T-cell (primary cell): ENCODE measurements at regions not wholly inside any gene's neighbourhood (a gene's known extent, or its start where the extent isn't known, plus 50 kb on each side); places are given as distances from the start of the nearest gene placed in this dataset.

Experiments
- ATAC-seq, 4 experiments: fragments of 200-7000 bp in 3 of 4; fragments of 150-1000 bp in 1 of 4; cut with Tn5 transposase; replicated peaks in 1 of 4; 1 replicate in 3 of 4; 2 replicates in 1 of 4; pipeline ENCODE4 v1.10.0; 2021; ENCODE audit warnings: moderate library complexity in 3 of 4, mild to moderate bottlenecking in 2 of 4, moderate number of reproducible peaks in 1 of 4
- CTCF ChIA-PET, 2 donors: fragments of 300-600 bp; sonication (Branson Sonifier 250); formaldehyde crosslinking; loops; one replicate each; lab custom pipeline; 2022; ENCODE audit warnings: antibody characterized with exemption in 2 of 2; lab: Charles Lee
- POLR2A ChIA-PET, 2 donors: fragments of 300-600 bp; sonication (Branson Sonifier 250); formaldehyde crosslinking; loops; one replicate each; lab custom pipeline; 2022; ENCODE audit warnings: antibody characterized with exemption in 2 of 2; lab: Charles Lee
- DNase-seq, 35 experiments: peaks; one replicate each; pipeline versions ENCODE4 v3.0.0 to v3.0.0-alpha.2; 2013 to 2023
- H3K27ac ChIP-seq: one replicate; pipeline ENCODE4 v1.5.1; 2013; ENCODE audit warnings: low read length
- H3K27me3 ChIP-seq, 2 experiments: replicated peaks in 1 of 2; 1 replicate in 1 of 2; 2 replicates in 1 of 2; pipeline versions ENCODE4 v1.6.1 to v1.7.0; 2013; ENCODE audit warnings: low read length in 1 of 2, mixed read lengths in 1 of 2; ENCODE audit not compliant: control insufficient read depth in 2 of 2, insufficient read depth in 2 of 2; ENCODE audit errors: extremely low read depth in 1 of 2
- H3K36me3 ChIP-seq, 2 donors: 1 replicate in 1 of 2; 2 replicates in 1 of 2; pipeline versions ENCODE4 v1.6.1 to v1.7.0; 2013; ENCODE audit warnings: low read length in 1 of 2; ENCODE audit not compliant: control insufficient read depth in 2 of 2, insufficient read depth in 1 of 2; ENCODE audit errors: extremely low read depth in 1 of 2
- H3K4me1 ChIP-seq, 2 experiments: 1 replicate in 1 of 2; 2 replicates in 1 of 2; pipeline versions ENCODE4 v1.6.1 to v1.7.0; 2013; ENCODE audit warnings: low read length in 2 of 2, mixed read lengths in 1 of 2; ENCODE audit not compliant: insufficient read depth in 2 of 2, control insufficient read depth in 1 of 2; ENCODE audit errors: extremely low read depth in 1 of 2
- H3K4me3 ChIP-seq, 2 donors: 1 replicate in 1 of 2; 2 replicates in 1 of 2; pipeline versions ENCODE4 v1.5.1 to v1.7.0; 2013; ENCODE audit warnings: mild to moderate bottlenecking in 2 of 2, low read length in 1 of 2, moderate library complexity in 1 of 2; ENCODE audit not compliant: control insufficient read depth in 1 of 2; ENCODE audit errors: extremely low read depth in 1 of 2
- H3K9me3 ChIP-seq: 2 replicates; pipeline ENCODE4 v1.7.0; 2013
- H3K27ac Mint-ChIP-seq, 2 donors: one replicate each; pipeline ENCODE4 v1.8.0; 2020 to 2021; ENCODE audit warnings: mild to moderate bottlenecking in 2 of 2, mixed read lengths in 2 of 2
- H3K27me3 Mint-ChIP-seq, 2 donors: one replicate each; pipeline ENCODE4 v1.8.0; 2021 to 2022; ENCODE audit warnings: mixed read lengths in 2 of 2
- H3K36me3 Mint-ChIP-seq: one replicate; pipeline ENCODE4 v1.8.0; 2021; ENCODE audit warnings: mixed read lengths
- H3K4me1 Mint-ChIP-seq, 3 donors: one replicate each; pipeline ENCODE4 v1.8.0; 2020 to 2022; ENCODE audit warnings: mixed read lengths in 3 of 3, mild to moderate bottlenecking in 1 of 3
- H3K4me3 Mint-ChIP-seq, 3 donors: one replicate each; pipeline ENCODE4 v1.8.0; 2020 to 2022; ENCODE audit warnings: mild to moderate bottlenecking in 3 of 3, mixed read lengths in 3 of 3, moderate library complexity in 3 of 3
- H3K9me3 Mint-ChIP-seq, 3 donors: one replicate each; pipeline ENCODE4 v1.8.0; 2020 to 2022; ENCODE audit warnings: mixed read lengths in 3 of 3
- WGBS: methylation state at CpG from one replicate; pipeline ENCODE4 v1.1.5; 2013; ENCODE audit warnings: missing lambda C conversion rate; ENCODE audit not compliant: insufficient coverage; 5-methylcytosine and 5-hydroxymethylcytosine counted together

GRCh38 chr17:36825951-36826350 lies 111.3 kb upstream of the LHX1 start:
- peaks cover 0 to 48% of the 10 kb centered on the region in 2 experiments for H3K27me3 ChIP-seq
- no peak overlapping the region for H3K27ac ChIP-seq
- CTCF ChIA-PET: no interaction called here
- DNase-seq (no peak), ATAC-seq (no peak)
- POLR2A ChIA-PET: no interaction called here
- Mint-ChIP-seq H3K4me1 (no peaks in the 10 kb centered on the region), H3K27me3 (peaks cover 35 to 55% of the 10 kb centered on the region in 2 donors), H3K27ac (no peak overlapping the region), H3K4me3 (no peak overlapping the region), H3K9me3 (no peaks in the 10 kb centered on the region), H3K36me3 (no peaks in the 10 kb centered on the region)
- 66% methylated on average over 5 of the region's 9 CpGs for WGBS
- no peaks in the 10 kb centered on the region for H3K36me3 ChIP-seq
- H3K4me1 ChIP-seq: no peaks in the 10 kb centered on the region
- no peak overlapping the region for H3K4me3 ChIP-seq
- H3K9me3 ChIP-seq: no peaks in the 10 kb centered on the region

GRCh38 chr17:36827081-36827480 lies 110.2 kb upstream of the LHX1 start:
- DNase-seq (no peak), ATAC-seq (no peak)
- Histone ChIP-seq H3K4me1 (no peaks in the 10 kb centered on the region), H3K9me3 (no peaks in the 10 kb centered on the region), H3K27ac (no peak overlapping the region), H3K4me3 (no peak overlapping the region), H3K27me3 (peaks cover 0 to 44% of the 10 kb centered on the region in 2 experiments), H3K36me3 (no peaks in the 10 kb centered on the region)
- Mint-ChIP-seq H3K36me3 (no peaks in the 10 kb centered on the region), H3K4me1 (no peaks in the 10 kb centered on the region), H3K27me3 (peaks cover 27 to 44% of the 10 kb centered on the region in 2 donors), H3K9me3 (no peaks in the 10 kb centered on the region), H3K27ac (no peak overlapping the region), H3K4me3 (no peak overlapping the region)
- POLR2A ChIA-PET: no interaction called here
- CTCF ChIA-PET: no interaction called here
- 27% methylated on average over 7 of the region's 10 CpGs for WGBS

- peaks cover 0 to 32% of the 10 kb centered on the region in 2 experiments for H3K27me3 ChIP-seq
- H3K36me3 ChIP-seq: no peaks in the 10 kb centered on the region
- POLR2A ChIA-PET: no interaction called here
- 100% methylated on average over 2 of the region's 5 CpGs for WGBS
- no peak overlapping the region for H3K4me3 ChIP-seq
- no peaks in the 10 kb centered on the region for H3K9me3 ChIP-seq
- Mint-ChIP-seq H3K27ac (no peak overlapping the region), H3K4me3 (no peak overlapping the region), H3K4me1 (no peaks in the 10 kb centered on the region), H3K9me3 (no peaks in the 10 kb centered on the region), H3K27me3 (peaks cover 23 to 31% of the 10 kb centered on the region in 2 donors), H3K36me3 (no peaks in the 10 kb centered on the region)
- CTCF ChIA-PET: no interaction called here
- no peak for DNase-seq
- H3K4me1 ChIP-seq: no peaks in the 10 kb centered on the region
- no peak overlapping the region for H3K27ac ChIP-seq
- ATAC-seq: no peak
These were observed 107.6 kb upstream of the LHX1 start for GRCh38 chr17:36829676-36830075.

GRCh38 chr17:36833279-36833678 lies 104.0 kb upstream of the LHX1 start:
- H3K36me3 ChIP-seq: no peaks in the 10 kb centered on the region
- no peaks in the 10 kb centered on the region for H3K9me3 Mint-ChIP-seq
- no peak for DNase-seq
- WGBS: no CpG with 5 or more reads among the region's 1 CpG
- H3K36me3 Mint-ChIP-seq: no peaks in the 10 kb centered on the region
- no peak overlapping the region for H3K4me3 ChIP-seq
- CTCF ChIA-PET: no interaction called here
- peaks cover 2 to 13% of the 10 kb centered on the region in 2 experiments for H3K27me3 ChIP-seq
- ATAC-seq: no peak
- H3K9me3 ChIP-seq: no peaks in the 10 kb centered on the region
- no peak overlapping the region for H3K27ac ChIP-seq
- H3K4me1 ChIP-seq: no peaks in the 10 kb centered on the region
- H3K4me3 Mint-ChIP-seq: no peak overlapping the region
- peaks cover 3 to 15% of the 10 kb centered on the region in 2 donors for H3K27me3 Mint-ChIP-seq
- H3K27ac Mint-ChIP-seq: no peak overlapping the region
- POLR2A ChIA-PET: interaction anchor here in 1 of 2 donors (0.6 kb wide), 1 partner anchor 383 kb away, joined by 3 read pairs; no protein-coding TSS in a partner anchor
- H3K4me1 Mint-ChIP-seq: no peaks in the 10 kb centered on the region

- peaks cover 6 to 18% of the 10 kb centered on the region in 2 donors for H3K27me3 Mint-ChIP-seq
- H3K27ac Mint-ChIP-seq: no peak overlapping the region
- ChIA-PET POLR2A (no interaction called here), CTCF (no interaction called here)
- Histone ChIP-seq H3K9me3 (no peaks in the 10 kb centered on the region), H3K4me3 (no peak overlapping the region), H3K27ac (no peak overlapping the region), H3K36me3 (no peaks in the 10 kb centered on the region), H3K4me1 (no peaks in the 10 kb centered on the region), H3K27me3 (peaks cover 2 to 20% of the 10 kb centered on the region in 2 experiments)
- H3K4me3 Mint-ChIP-seq: no peak overlapping the region
- no peaks in the 10 kb centered on the region for H3K36me3 Mint-ChIP-seq
- no peak for DNase-seq
- WGBS: 85% methylated on average over 1 of the region's 4 CpGs
- ATAC-seq: no peak
- no peaks in the 10 kb centered on the region for H3K9me3 Mint-ChIP-seq
- H3K4me1 Mint-ChIP-seq: no peaks in the 10 kb centered on the region
These were observed 102.2 kb upstream of the LHX1 start for GRCh38 chr17:36835036-36835435.

- H3K36me3 ChIP-seq: no peaks in the 10 kb centered on the region
- no peaks in the 10 kb centered on the region for H3K4me1 ChIP-seq
- H3K9me3 ChIP-seq: no peaks in the 10 kb centered on the region
- ATAC-seq (no peak), DNase-seq (no peak)
- Mint-ChIP-seq H3K36me3 (no peaks in the 10 kb centered on the region), H3K9me3 (peaks cover 0 to 9% (median 0%) of the 10 kb centered on the region in 3 donors), H3K4me1 (no peaks in the 10 kb centered on the region), H3K27ac (no peak overlapping the region), H3K4me3 (no peak overlapping the region), H3K27me3 (peaks cover 7 to 29% of the 10 kb centered on the region in 2 donors)
- peaks cover 2 to 19% of the 10 kb centered on the region in 2 experiments for H3K27me3 ChIP-seq
- no peak overlapping the region for H3K27ac ChIP-seq
- CTCF ChIA-PET: no interaction called here
- H3K4me3 ChIP-seq: no peak overlapping the region
- POLR2A ChIA-PET: no interaction called here
- 47% methylated on average over 7 of the region's 14 CpGs for WGBS
These were observed 99.9 kb upstream of the LHX1 start for GRCh38 chr17:36837195-36837938.
